DOHH2 (cell line): ENCODE measurements at regions not wholly inside any gene's neighbourhood (a gene's known extent, or its start where the extent isn't known, plus 50 kb on each side); places are given as distances from the start of the nearest gene placed in this dataset.

ENCODE experiments used
- H3F3A ChIP-seq: fragments of 200-600 bp; sonication (generic), shearing (Covaris generic); 2 replicates; pipeline ENCODE4 v1.6.0; 2016; ENCODE audit warnings: antibody characterized with exemption, mild to moderate bottlenecking; ENCODE audit not compliant: control insufficient read depth, insufficient read depth
- H3K27ac ChIP-seq: fragments of 200-600 bp; sonication (generic); 2 replicates; pipeline ENCODE4 v1.5.1; 2014; ENCODE audit warnings: low read depth, mild to moderate bottlenecking, low read length, moderate library complexity
- H3K27me3 ChIP-seq: fragments of 200-600 bp; sonication (generic); 2 replicates; pipeline ENCODE4 v1.6.1; 2014; ENCODE audit warnings: mild to moderate bottlenecking, low read length, mixed read lengths; ENCODE audit not compliant: control insufficient read depth
- H3K36me3 ChIP-seq: fragments of 200-600 bp; sonication (generic); 2 replicates; pipeline ENCODE4 v1.6.1; 2014; ENCODE audit warnings: mild to moderate bottlenecking, low read length, moderate library complexity, mixed read lengths; ENCODE audit not compliant: control insufficient read depth
- H3K4me1 ChIP-seq: fragments of 200-600 bp; sonication (generic); 2 replicates; pipeline ENCODE4 v1.6.1; 2014; ENCODE audit warnings: mild to moderate bottlenecking, low read length, mixed read lengths; ENCODE audit not compliant: control insufficient read depth
- H3K4me2 ChIP-seq: fragments of 200-600 bp; sonication (generic); 2 replicates; pipeline ENCODE4 v1.6.0; 2014; ENCODE audit warnings: mild to moderate bottlenecking, low read length, moderate library complexity
- H3K4me3 ChIP-seq: fragments of 200-600 bp; sonication (generic); 2 replicates; pipeline ENCODE4 v1.5.1; 2014; ENCODE audit warnings: mild to moderate bottlenecking, low read length, mixed read lengths
- H3K79me2 ChIP-seq: fragments of 200-600 bp; sonication (generic); 2 replicates; pipeline ENCODE4 v1.6.1; 2014; ENCODE audit warnings: mild to moderate bottlenecking, low read length, mixed read lengths; ENCODE audit not compliant: control insufficient read depth
- H3K9me2 ChIP-seq: fragments of 200-600 bp; sonication (generic); replicated peaks from 2 replicates; pipeline ENCODE4 v1.6.1; 2014; ENCODE audit warnings: mild to moderate bottlenecking, low read length, mixed read lengths; ENCODE audit not compliant: control insufficient read depth
- H3K9me3 ChIP-seq: fragments of 200-600 bp; sonication (generic); 2 replicates; pipeline ENCODE4 v1.6.1; 2014; ENCODE audit warnings: antibody characterized with exemption, low read length, mixed read lengths; ENCODE audit not compliant: control insufficient read depth, insufficient read depth
- H4K20me1 ChIP-seq: fragments of 200-600 bp; sonication (generic); 2 replicates; pipeline ENCODE4 v1.6.0; 2014; ENCODE audit warnings: low read depth, mild to moderate bottlenecking, antibody characterized with exemption, low read length, moderate library complexity; ENCODE audit not compliant: control insufficient read depth, insufficient read depth
- CTCF ChIP-seq: fragments of 200-600 bp; sonication (generic); IDR thresholded peaks from one replicate; pipeline ENCODE4 v1.5.1; 2014; ENCODE audit warnings: antibody characterized with exemption, mild to moderate bottlenecking, low read depth, low read length; ENCODE audit not compliant: poor library complexity, severe bottlenecking
- EZH2phosphoT487 ChIP-seq: fragments of 200-600 bp; sonication (generic); IDR thresholded peaks from 2 replicates; pipeline ENCODE4 v1.6.1; 2017; ENCODE audit warnings: borderline replicate concordance, mild to moderate bottlenecking, antibody characterized with exemption, low read length, moderate library complexity, mixed read lengths

GRCh38 chr5:74382123-74382855 is 258.2 kb downstream of the ENC1 start:
- H3K27me3 ChIP-seq, result no peaks in the 10 kb centered on the region
- H3K4me1 ChIP-seq, result no peaks in the 10 kb centered on the region
- H3K79me2 ChIP-seq, result no peaks in the 10 kb centered on the region
- no peaks in the 10 kb centered on the region for H4K20me1 ChIP-seq
- H3K27ac ChIP-seq, result no peak overlapping the region
- no peak overlapping the region for H3K4me3 ChIP-seq
- TF ChIP-seq EZH2phosphoT487, result no peak
- TF ChIP-seq CTCF, result no peak
- H3K9me2 ChIP-seq, result no peaks in the 10 kb centered on the region
- H3K9me3 ChIP-seq, result no peaks in the 10 kb centered on the region
- no peaks in the 10 kb centered on the region for H3K36me3 ChIP-seq
- H3F3A ChIP-seq, result no peaks in the 10 kb centered on the region
- no peak overlapping the region for H3K4me2 ChIP-seq

GRCh38 chr5:74380193-74380592 is 260.3 kb downstream of the ENC1 start:
- Histone ChIP-seq H3K79me2 (no peaks in the 10 kb centered on the region), H3K9me3 (no peaks in the 10 kb centered on the region), H3F3A (no peaks in the 10 kb centered on the region), H3K27ac (no peak overlapping the region), H3K27me3 (no peaks in the 10 kb centered on the region), H3K4me3 (no peak overlapping the region), H4K20me1 (no peaks in the 10 kb centered on the region), H3K36me3 (no peaks in the 10 kb centered on the region), H3K4me1 (no peaks in the 10 kb centered on the region), H3K9me2 (no peaks in the 10 kb centered on the region), H3K4me2 (no peak overlapping the region)
- TF ChIP-seq EZH2phosphoT487 (no peak), CTCF (no peak)

- Histone ChIP-seq H3F3A (no peaks in the 10 kb centered on the region), H3K4me1 (no peaks in the 10 kb centered on the region), H3K27ac (no peak overlapping the region), H3K79me2 (no peaks in the 10 kb centered on the region), H3K9me3 (no peaks in the 10 kb centered on the region), H3K9me2 (no peaks in the 10 kb centered on the region), H3K4me3 (no peak overlapping the region), H4K20me1 (no peaks in the 10 kb centered on the region), H3K36me3 (no peaks in the 10 kb centered on the region), H3K27me3 (no peaks in the 10 kb centered on the region), H3K4me2 (no peak overlapping the region)
- no peak for TF ChIP-seq EZH2phosphoT487
- TF ChIP-seq CTCF, result no peak
Measured at GRCh38 chr5:74378464-74378863, 262.1 kb downstream of the ENC1 start.
